B cell (primary cell): ENCODE measurements at regions not wholly inside any gene's neighbourhood (a gene's known extent, or its start where the extent isn't known, plus 50 kb on each side); places are given as distances from the start of the nearest gene placed in this dataset.

Experiments
- ATAC-seq: fragments of 200-7000 bp; cut with Tn5 transposase; one replicate; pipeline ENCODE4 v1.10.0; 2021; ENCODE audit warnings: low read depth, mild to moderate bottlenecking, moderate number of reproducible peaks, moderate library complexity
- CTCF ChIA-PET: fragments of 350-600 bp; sonication (Branson Sonifier 250); formaldehyde crosslinking; loops from one replicate; lab custom pipeline; 2021; ENCODE audit warnings: antibody characterized with exemption, inconsistent platforms; lab: Charles Lee
- POLR2A ChIA-PET: fragments of 350-600 bp; sonication (Branson Sonifier 250); formaldehyde crosslinking; loops from one replicate; lab custom pipeline; 2021; ENCODE audit warnings: antibody characterized with exemption; lab: Charles Lee
- DNase-seq: peaks from one replicate; pipeline ENCODE4 v3.0.0; 2013
- H2AFZ ChIP-seq: 2 replicates; pipeline ENCODE4 v1.6.1; 2012; ENCODE audit warnings: mild to moderate bottlenecking, low read depth, low read length; ENCODE audit not compliant: insufficient read depth, poor library complexity, severe bottlenecking
- H3K27ac ChIP-seq, 2 donors: 1 replicate in 1 of 2; 2 replicates in 1 of 2; pipeline ENCODE4 v1.5.1; 2012 to 2013; ENCODE audit warnings: low read length in 2 of 2, mild to moderate bottlenecking in 2 of 2, moderate library complexity in 1 of 2
- H3K27me3 ChIP-seq, 4 experiments: fragments of 200-600 bp in 1 of 4; sonication (generic) in 1 of 4; replicated peaks in 1 of 4; 1 replicate in 2 of 4; 2 replicates in 2 of 4; pipeline versions ENCODE4 v1.6.1 to v1.7.0; 2013 to 2016; ENCODE audit warnings: low read length in 3 of 4, mild to moderate bottlenecking in 2 of 4, mixed read lengths in 1 of 4, moderate library complexity in 1 of 4; ENCODE audit not compliant: insufficient read depth in 4 of 4, control insufficient read depth in 3 of 4; ENCODE audit errors: control extremely low read depth in 1 of 4
- H3K36me3 ChIP-seq, 2 experiments: replicated peaks in 1 of 2; 1 replicate in 1 of 2; 2 replicates in 1 of 2; pipeline versions ENCODE4 v1.6.1 to v1.7.1; 2013; ENCODE audit warnings: low read length in 1 of 2; ENCODE audit not compliant: insufficient read depth in 2 of 2, control insufficient read depth in 1 of 2; ENCODE audit errors: control extremely low read depth in 1 of 2, extremely low read depth in 1 of 2
- H3K4me1 ChIP-seq, 2 donors: fragments of 200-600 bp in 1 of 2; sonication (generic) in 1 of 2; 1 replicate in 1 of 2; 2 replicates in 1 of 2; pipeline versions ENCODE4 v1.5.1 to v1.6.1; 2013 to 2017; ENCODE audit warnings: low read length in 2 of 2; ENCODE audit not compliant: control insufficient read depth in 2 of 2, insufficient read depth in 2 of 2
- H3K4me2 ChIP-seq: replicated peaks from 2 replicates; pipeline ENCODE3; 2012; ENCODE audit warnings: mild to moderate bottlenecking, low read depth, low read length; ENCODE audit not compliant: poor library complexity, severe bottlenecking
- H3K4me3 ChIP-seq, 5 experiments: fragments of 200-600 bp in 1 of 5; sonication (generic) in 1 of 5; 1 replicate in 3 of 5; 2 replicates in 2 of 5; pipeline versions ENCODE4 v1.5.1 to v1.7.0; 2011 to 2016; ENCODE audit warnings: low read length in 4 of 5, mild to moderate bottlenecking in 4 of 5, low read depth in 2 of 5, control low read depth in 1 of 5, moderate library complexity in 1 of 5; ENCODE audit not compliant: insufficient read depth in 1 of 5; ENCODE audit errors: control extremely low read depth in 1 of 5, extremely low read depth in 1 of 5
- H3K79me2 ChIP-seq: fragments of 200-600 bp; sonication (generic); one replicate; pipeline ENCODE4 v1.6.0; 2016; ENCODE audit warnings: low read length; ENCODE audit not compliant: control insufficient read depth, insufficient read depth
- H3K9ac ChIP-seq: fragments of 200-600 bp; sonication (generic); 2 replicates; pipeline ENCODE4 v1.6.1; 2017; ENCODE audit warnings: mild to moderate bottlenecking, low read length, moderate library complexity
- H3K9me3 ChIP-seq, 3 donors: one replicate each; pipeline versions ENCODE4 v1.6.1 to v1.7.1; 2013; ENCODE audit warnings: low read length in 2 of 3; ENCODE audit not compliant: control insufficient read depth in 2 of 3, insufficient read depth in 1 of 3; ENCODE audit errors: control extremely low read depth in 1 of 3
- H4K20me1 ChIP-seq: 2 replicates; pipeline ENCODE4 v1.6.0; 2012; ENCODE audit warnings: mild to moderate bottlenecking, low read length; ENCODE audit not compliant: insufficient read depth, control insufficient read depth, poor library complexity, severe bottlenecking
- H3K27ac Mint-ChIP-seq: one replicate; pipeline ENCODE4 v1.8.0; 2021; ENCODE audit warnings: mixed read lengths
- H3K27me3 Mint-ChIP-seq: one replicate; pipeline ENCODE4 v1.8.0; 2021; ENCODE audit warnings: mixed read lengths
- H3K4me1 Mint-ChIP-seq: one replicate; pipeline ENCODE4 v1.8.0; 2021; ENCODE audit warnings: mixed read lengths
- H3K4me3 Mint-ChIP-seq: one replicate; pipeline ENCODE4 v1.8.0; 2021; ENCODE audit warnings: mixed read lengths
- H3K9me3 Mint-ChIP-seq: one replicate; pipeline ENCODE4 v1.8.0; 2022; ENCODE audit warnings: mixed read lengths; ENCODE audit not compliant: insufficient read depth
- EZH2 ChIP-seq: IDR thresholded peaks from 2 replicates; pipeline ENCODE4 v1.6.1; 2012; ENCODE audit warnings: borderline replicate concordance, low read depth, mild to moderate bottlenecking, moderate library complexity, low read length; ENCODE audit not compliant: insufficient read depth, poor library complexity, severe bottlenecking
- WGBS: methylation state at CpG from one replicate; pipeline ENCODE4 v1.1.5; 2013; ENCODE audit warnings: missing lambda C conversion rate; ENCODE audit not compliant: insufficient coverage; 5-methylcytosine and 5-hydroxymethylcytosine counted together
- intact Hi-C: fragments of 100-400 bp; cut with micrococcal nuclease; formaldehyde crosslinking; loops from one replicate; pipeline ENCODE4 v1.10.0; 2022
- TF ChIP-seq, protein P1 (sequence below): fragments of 200-600 bp; IDR thresholded peaks from one replicate; pipeline ENCODE4 v1.8.0; 2022; ENCODE audit warnings: antibody characterized with exemption, mild to moderate bottlenecking

DNA sequence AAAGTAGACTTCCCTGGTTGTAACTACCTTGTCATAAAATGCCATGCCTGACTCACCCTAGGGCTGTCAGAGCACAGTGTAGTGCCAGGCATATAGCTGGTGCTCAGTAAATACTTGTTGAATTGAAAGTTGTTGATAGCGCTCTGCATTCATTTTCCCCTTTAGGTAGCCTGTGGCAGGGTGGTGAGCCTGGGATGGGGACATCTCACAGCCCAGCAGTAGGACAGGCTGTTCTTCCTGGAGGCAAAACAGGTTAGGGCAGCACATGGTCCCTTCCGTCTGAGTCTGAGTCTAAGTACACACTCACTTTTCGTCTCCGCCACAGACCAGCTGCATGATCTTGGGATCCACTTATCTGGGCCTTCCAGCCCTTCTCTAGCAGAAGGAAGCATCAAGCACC, 401.9 kb downstream of the ZSWIM6 start:
- WGBS = 92% methylated on average over 4 of the region's 4 CpGs
- TF ChIP-seq, protein P1, sequence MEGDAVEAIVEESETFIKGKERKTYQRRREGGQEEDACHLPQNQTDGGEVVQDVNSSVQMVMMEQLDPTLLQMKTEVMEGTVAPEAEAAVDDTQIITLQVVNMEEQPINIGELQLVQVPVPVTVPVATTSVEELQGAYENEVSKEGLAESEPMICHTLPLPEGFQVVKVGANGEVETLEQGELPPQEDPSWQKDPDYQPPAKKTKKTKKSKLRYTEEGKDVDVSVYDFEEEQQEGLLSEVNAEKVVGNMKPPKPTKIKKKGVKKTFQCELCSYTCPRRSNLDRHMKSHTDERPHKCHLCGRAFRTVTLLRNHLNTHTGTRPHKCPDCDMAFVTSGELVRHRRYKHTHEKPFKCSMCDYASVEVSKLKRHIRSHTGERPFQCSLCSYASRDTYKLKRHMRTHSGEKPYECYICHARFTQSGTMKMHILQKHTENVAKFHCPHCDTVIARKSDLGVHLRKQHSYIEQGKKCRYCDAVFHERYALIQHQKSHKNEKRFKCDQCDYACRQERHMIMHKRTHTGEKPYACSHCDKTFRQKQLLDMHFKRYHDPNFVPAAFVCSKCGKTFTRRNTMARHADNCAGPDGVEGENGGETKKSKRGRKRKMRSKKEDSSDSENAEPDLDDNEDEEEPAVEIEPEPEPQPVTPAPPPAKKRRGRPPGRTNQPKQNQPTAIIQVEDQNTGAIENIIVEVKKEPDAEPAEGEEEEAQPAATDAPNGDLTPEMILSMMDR = no peak
- no peak for TF ChIP-seq EZH2
- Histone ChIP-seq H3K79me2 (no peaks in the 10 kb centered on the region), H4K20me1 (no peaks in the 10 kb centered on the region), H3K27me3 (no peaks in the 10 kb centered on the region), H3K4me2 (no peak overlapping the region), H3K9me3 (no peaks in the 10 kb centered on the region), H3K4me1 (no peaks in the 10 kb centered on the region), H3K4me3 (no peak overlapping the region), H3K36me3 (no peaks in the 10 kb centered on the region), H2AFZ (no peak overlapping the region), H3K9ac (no peak overlapping the region), H3K27ac (no peak overlapping the region)
- intact Hi-C loops = no loop called here
- ChIA-PET CTCF (no interaction called here), POLR2A (no interaction called here)
- no peaks in the 10 kb centered on the region for H3K9me3 Mint-ChIP-seq
- no peak overlapping the region for H3K27ac Mint-ChIP-seq
- no peak for DNase-seq
- no peaks in the 10 kb centered on the region for H3K4me1 Mint-ChIP-seq
- H3K27me3 Mint-ChIP-seq = peaks cover 7% of the 10 kb centered on the region
- ATAC-seq = no peak
- no peak overlapping the region for H3K4me3 Mint-ChIP-seq

- Histone ChIP-seq H3K4me2 (no peak overlapping the region), H4K20me1 (no peaks in the 10 kb centered on the region), H3K9ac (no peak overlapping the region), H3K79me2 (no peaks in the 10 kb centered on the region), H3K27me3 (no peaks in the 10 kb centered on the region), H2AFZ (no peak overlapping the region), H3K9me3 (no peaks in the 10 kb centered on the region), H3K4me1 (no peaks in the 10 kb centered on the region), H3K36me3 (no peaks in the 10 kb centered on the region), H3K4me3 (no peak overlapping the region), H3K27ac (no peak overlapping the region)
- DNase-seq = no peak
- Mint-ChIP-seq H3K27me3 (peaks cover 7% of the 10 kb centered on the region), H3K9me3 (no peaks in the 10 kb centered on the region), H3K4me1 (no peaks in the 10 kb centered on the region), H3K27ac (no peak overlapping the region), H3K4me3 (no peak overlapping the region)
- ChIA-PET POLR2A (no interaction called here), CTCF (no interaction called here)
- intact Hi-C loops = no loop called here
- TF ChIP-seq, protein P1 = no peak
- TF ChIP-seq EZH2 = no peak
- no CpG with 5 or more reads among the region's 2 CpGs for WGBS
- no peak for ATAC-seq
Observed at GRCh38 chr5:61734966-61735365, 402.9 kb downstream of the ZSWIM6 start.
